Tibial nerve (tissue), 4 donors: ENCODE measurements at regions not wholly inside any gene's neighbourhood (a gene's known extent, or its start where the extent isn't known, plus 50 kb on each side); places are given as distances from the start of the nearest gene placed in this dataset.
"Not testable (repeated sequence)": the region's sequence is repeated elsewhere in the genome, so short reads cannot be mapped to it uniquely, and the experiment has no call there.

ENCODE experiments used
- DNase-seq, 2 donors: peaks; one replicate each; pipeline ENCODE4 v3.0.0-alpha.2; 2019; ENCODE audit warnings: low spot score in 2 of 2
- H3K27ac ChIP-seq, 4 donors: fragments of 200-600 bp; sonication (generic) in 3 of 4; one replicate each; pipeline ENCODE4 v1.5.1; 2017 to 2019; ENCODE audit warnings: mild to moderate bottlenecking in 1 of 4
- H3K27me3 ChIP-seq, 2 donors: fragments of 200-600 bp; sonication (generic) in 1 of 2; one replicate each; pipeline versions ENCODE4 v1.5.1 to v1.6.0; 2017 to 2019
- H3K36me3 ChIP-seq, 3 donors: fragments of 200-600 bp; sonication (generic); one replicate each; pipeline ENCODE4 v1.5.1; 2018 to 2019
- H3K4me1 ChIP-seq, 4 donors: fragments of 200-600 bp; sonication (generic) in 3 of 4; one replicate each; pipeline ENCODE4 v1.5.1; 2017 to 2019
- H3K4me3 ChIP-seq, 4 donors: fragments of 200-600 bp; sonication (generic) in 3 of 4; one replicate each; pipeline ENCODE4 v1.5.1; 2017 to 2019; ENCODE audit warnings: mild to moderate bottlenecking in 1 of 4, moderate library complexity in 1 of 4
- H3K9me3 ChIP-seq, 4 donors: fragments of 200-600 bp; sonication (generic) in 3 of 4; one replicate each; pipeline ENCODE4 v1.5.1; 2017 to 2019
- EP300 ChIP-seq, 2 donors: sonication (generic); formaldehyde crosslinking; IDR thresholded peaks; one replicate each; pipeline ENCODE4 v1.6.1; 2017; ENCODE audit warnings: antibody characterized with exemption in 2 of 2, mild to moderate bottlenecking in 1 of 2
- POLR2A ChIP-seq, 2 donors: fragments of 450-650 bp; IDR thresholded peaks; one replicate each; pipeline ENCODE4 v1.6.1; 2017; ENCODE audit warnings: antibody characterized with exemption in 2 of 2, mild to moderate bottlenecking in 2 of 2, moderate library complexity in 2 of 2
- WGBS, 2 donors: methylation state at CpG; one replicate each; pipeline ENCODE4 v1.1.5; 2018; 5-methylcytosine and 5-hydroxymethylcytosine counted together
- TF ChIP-seq, protein P1 (sequence below), 5 experiments: fragments of 200-600 bp in 3 of 5; fragments of 450-650 bp in 2 of 5; sonication (generic) in 3 of 5; IDR thresholded peaks; one replicate each; pipeline ENCODE4 v1.5.1; 2016 to 2019; ENCODE audit warnings: antibody characterized with exemption in 5 of 5, mild to moderate bottlenecking in 3 of 5, moderate library complexity in 2 of 5

DNA sequence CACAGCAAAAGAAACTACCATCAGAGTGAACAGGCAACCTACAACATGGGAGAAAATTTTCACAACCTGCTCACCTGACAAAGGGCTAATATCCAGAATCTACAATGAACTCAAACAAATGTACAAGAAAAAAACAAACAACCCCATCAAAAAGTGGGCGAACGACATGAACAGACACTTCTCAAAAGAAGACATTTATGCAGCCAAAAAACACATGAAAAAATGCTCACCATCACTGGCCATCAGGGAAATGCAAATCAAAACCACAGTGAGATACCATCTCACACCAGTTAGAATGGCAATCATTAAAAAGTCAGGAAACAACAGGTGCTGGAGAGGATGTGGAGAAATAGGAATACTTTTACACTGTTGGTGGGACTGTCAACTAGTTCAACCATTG is 207.8 kb downstream of the USP6NL start:
- WGBS, 2 donors, result 80 to 100% methylated on average over 1 to 2 of the region's 2 CpGs
- not testable (repeated sequence) for H3K9me3 ChIP-seq, H3K36me3 ChIP-seq, H3K4me3 ChIP-seq, DNase-seq, H3K27me3 ChIP-seq, H3K4me1 ChIP-seq, H3K27ac ChIP-seq

GRCh38 chr10:11403116-11403515 is 208.3 kb downstream of the USP6NL start:
- H3K4me3 ChIP-seq, result no peak overlapping the region
- DNase-seq, result no peak
- no peak overlapping the region for H3K27ac ChIP-seq
- no peaks in the 10 kb centered on the region for H3K9me3 ChIP-seq
- H3K27me3 ChIP-seq, result no peaks in the 10 kb centered on the region
- TF ChIP-seq, protein P1, sequence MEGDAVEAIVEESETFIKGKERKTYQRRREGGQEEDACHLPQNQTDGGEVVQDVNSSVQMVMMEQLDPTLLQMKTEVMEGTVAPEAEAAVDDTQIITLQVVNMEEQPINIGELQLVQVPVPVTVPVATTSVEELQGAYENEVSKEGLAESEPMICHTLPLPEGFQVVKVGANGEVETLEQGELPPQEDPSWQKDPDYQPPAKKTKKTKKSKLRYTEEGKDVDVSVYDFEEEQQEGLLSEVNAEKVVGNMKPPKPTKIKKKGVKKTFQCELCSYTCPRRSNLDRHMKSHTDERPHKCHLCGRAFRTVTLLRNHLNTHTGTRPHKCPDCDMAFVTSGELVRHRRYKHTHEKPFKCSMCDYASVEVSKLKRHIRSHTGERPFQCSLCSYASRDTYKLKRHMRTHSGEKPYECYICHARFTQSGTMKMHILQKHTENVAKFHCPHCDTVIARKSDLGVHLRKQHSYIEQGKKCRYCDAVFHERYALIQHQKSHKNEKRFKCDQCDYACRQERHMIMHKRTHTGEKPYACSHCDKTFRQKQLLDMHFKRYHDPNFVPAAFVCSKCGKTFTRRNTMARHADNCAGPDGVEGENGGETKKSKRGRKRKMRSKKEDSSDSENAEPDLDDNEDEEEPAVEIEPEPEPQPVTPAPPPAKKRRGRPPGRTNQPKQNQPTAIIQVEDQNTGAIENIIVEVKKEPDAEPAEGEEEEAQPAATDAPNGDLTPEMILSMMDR (IDR thresholded peaks at IDR 0.05), result no peak
- TF ChIP-seq EP300 (IDR thresholded peaks at IDR 0.05) (no peak), POLR2A (IDR thresholded peaks at IDR 0.05) (no peak)
- H3K36me3 ChIP-seq, result no peaks in the 10 kb centered on the region
- 76 to 85% methylated on average over 11 of the region's 11 CpGs for WGBS, 2 donors
- peaks cover 0 to 6% (median 0%) of the 10 kb centered on the region in 4 donors for H3K4me1 ChIP-seq

- Histone ChIP-seq H3K27me3 (no peaks in the 10 kb centered on the region), H3K4me3 (no peak overlapping the region), H3K36me3 (no peaks in the 10 kb centered on the region), H3K27ac (no peak overlapping the region), H3K4me1 (peaks cover 0 to 11% (median 0%) of the 10 kb centered on the region in 4 donors), H3K9me3 (no peaks in the 10 kb centered on the region)
- TF ChIP-seq POLR2A (IDR thresholded peaks at IDR 0.05) (no peak), EP300 (IDR thresholded peaks at IDR 0.05) (no peak)
- TF ChIP-seq, protein P1 (IDR thresholded peaks at IDR 0.05), result no peak
- DNase-seq, result no peak
- 95 to 98% methylated on average over 2 of the region's 2 CpGs for WGBS, 2 donors
These were observed 209.1 kb downstream of the USP6NL start for GRCh38 chr10:11402392-11402791.

DNA sequence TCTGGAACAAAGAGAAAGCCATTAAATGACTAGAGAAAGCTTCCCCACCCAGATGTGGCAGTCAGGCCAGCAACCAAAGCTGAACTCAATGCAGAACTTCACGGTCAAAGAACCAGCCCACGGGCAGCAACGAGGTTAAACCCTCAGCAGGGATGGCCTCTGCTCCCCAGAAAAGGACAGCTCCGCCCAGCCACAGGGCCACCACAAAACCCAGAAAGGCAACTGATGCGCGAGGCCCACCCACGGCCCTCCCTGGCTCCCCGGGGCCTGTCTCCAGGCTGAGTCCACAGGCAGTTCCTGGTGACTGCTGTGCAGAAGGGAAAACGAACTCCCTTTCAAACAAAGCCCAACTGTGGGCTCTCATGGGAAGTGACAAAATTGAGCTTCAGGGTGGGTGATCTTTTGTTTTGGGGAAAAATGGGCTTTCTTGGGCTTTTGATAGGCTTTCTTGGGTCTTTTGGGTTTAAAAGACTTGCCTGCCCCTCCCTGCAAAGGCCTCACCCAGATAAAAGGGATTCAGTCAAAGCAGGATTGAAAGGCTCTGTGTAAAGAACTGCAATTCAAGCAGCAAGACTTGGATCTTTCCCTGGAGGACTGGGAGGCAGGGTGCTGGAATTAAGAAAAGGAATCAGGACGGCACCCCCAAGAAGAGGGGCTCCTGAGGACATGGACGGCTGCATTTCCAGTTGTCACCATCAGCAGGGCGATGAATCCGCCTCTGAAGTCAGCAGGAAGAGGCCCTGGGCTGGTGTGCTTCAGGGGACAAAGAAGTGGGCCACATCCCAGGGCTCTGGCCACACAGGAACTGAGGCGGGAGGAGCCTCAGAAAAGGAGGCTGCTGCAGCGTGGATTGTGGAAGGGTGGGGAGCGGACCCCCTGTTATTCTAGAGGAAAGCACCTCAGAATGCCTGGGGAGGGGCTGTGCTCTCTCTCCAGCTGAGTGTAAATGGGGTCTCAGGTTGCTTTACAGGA is 209.9 kb downstream of the USP6NL start:
- Histone ChIP-seq H3K4me1 (peaks cover 0 to 11% (median 0%) of the 10 kb centered on the region in 4 donors), H3K9me3 (no peaks in the 10 kb centered on the region), H3K27ac (no peak overlapping the region), H3K4me3 (no peak overlapping the region), H3K27me3 (no peaks in the 10 kb centered on the region), H3K36me3 (no peaks in the 10 kb centered on the region)
- 56 to 60% methylated on average over 13 to 16 of the region's 16 CpGs for WGBS, 2 donors
- DNase-seq, result no peak
- TF ChIP-seq POLR2A (IDR thresholded peaks at IDR 0.05) (no peak), EP300 (IDR thresholded peaks at IDR 0.05) (no peak)
- TF ChIP-seq, protein P1 (IDR thresholded peaks at IDR 0.05), result no peak

GRCh38 chr10:11397980-11398580 is 213.4 kb downstream of the USP6NL start:
- H3K27me3 ChIP-seq, result no peaks in the 10 kb centered on the region
- H3K4me1 ChIP-seq, result peaks cover 0 to 6% (median 0%) of the 10 kb centered on the region in 4 donors
- peak; percentile 13 to 23 for DNase-seq
- H3K36me3 ChIP-seq, result no peaks in the 10 kb centered on the region
- 57 to 75% methylated on average over 7 to 8 of the region's 8 CpGs for WGBS, 2 donors
- no peak overlapping the region for H3K27ac ChIP-seq
- no peak overlapping the region for H3K4me3 ChIP-seq
- no peaks in the 10 kb centered on the region for H3K9me3 ChIP-seq
- TF ChIP-seq EP300 (IDR thresholded peaks at IDR 0.05) (no peak), POLR2A (IDR thresholded peaks at IDR 0.05) (no peak)
- TF ChIP-seq, protein P1 (IDR thresholded peaks at IDR 0.05), result no peak
